SU-DHL-6 (cell line): ENCODE measurements at regions not wholly inside any gene's neighbourhood (a gene's known extent, or its start where the extent isn't known, plus 50 kb on each side); places are given as distances from the start of the nearest gene placed in this dataset.

Source experiments
- CTCF ChIP-seq: fragments of 200-600 bp; sonication (generic); IDR thresholded peaks from one replicate; pipeline ENCODE4 v1.5.1; 2017; ENCODE audit warnings: antibody characterized with exemption, mild to moderate bottlenecking, low read length, moderate library complexity; ENCODE audit not compliant: insufficient read depth, poor library complexity, severe bottlenecking
- EZH2phosphoT487 ChIP-seq: fragments of 200-600 bp; sonication (generic), shearing (Covaris generic); conservative IDR thresholded peaks from 2 replicates; pipeline ENCODE4 v1.6.1; 2018; ENCODE audit warnings: mild to moderate bottlenecking, antibody characterized with exemption, low read length, moderate library complexity, mixed read lengths

- TF ChIP-seq CTCF (no peak), EZH2phosphoT487 (no peak)
Observed at GRCh38 chr13:37925878-37926473, 56.4 kb upstream of the TRPC4 start.
